ELF-1 (cell line): ENCODE measurements at regions not wholly inside any gene's neighbourhood (a gene's known extent, or its start where the extent isn't known, plus 50 kb on each side); places are given as distances from the start of the nearest gene placed in this dataset.
A peak's percentile ranks its signal among the peaks of the same experiment; 100 is the strongest.

Experiments
- DNase-seq: peaks from one replicate; pipeline ENCODE4 v3.0.0-alpha.2; 2016; ENCODE audit warnings: low read depth, low spot score

GRCh38 chr6:121999456-122000065, 399.9 kb upstream of the HSF2 start:
- DNase-seq: no peak

GRCh38 chr6:122005661-122006060, 393.8 kb upstream of the HSF2 start:
- DNase-seq: no peak

GRCh38 chr6:122007339-122007738, 392.1 kb upstream of the HSF2 start:
- DNase-seq: peak; percentile 10

GRCh38 chr6:122008101-122008999, 391.1 kb upstream of the HSF2 start:
- no peak for DNase-seq

- DNase-seq: no peak
These were observed 390.5 kb upstream of the HSF2 start for GRCh38 chr6:122009000-122009350.

- DNase-seq: no peak
These were observed 386.9 kb upstream of the HSF2 start for GRCh38 chr6:122012578-122012977.

GRCh38 chr6:122014961-122015360, 384.5 kb upstream of the HSF2 start:
- no peak for DNase-seq

- DNase-seq: no peak
These were observed 378.7 kb upstream of the HSF2 start for GRCh38 chr6:122020588-122021264.

GRCh38 chr6:122025104-122025503, 374.3 kb upstream of the HSF2 start:
- no peak for DNase-seq

- DNase-seq: no peak
These were observed 372.7 kb upstream of the HSF2 start for GRCh38 chr6:122026582-122027369.

GRCh38 chr6:122028933-122029522, 370.4 kb upstream of the HSF2 start:
- DNase-seq: peak; percentile 70

- DNase-seq: no peak
These were observed 365.8 kb upstream of the HSF2 start for GRCh38 chr6:122033564-122034181.

GRCh38 chr6:122035173-122035572, 364.3 kb upstream of the HSF2 start:
- DNase-seq: no peak

GRCh38 chr6:122040261-122040660, 359.2 kb upstream of the HSF2 start:
- DNase-seq: no peak

- DNase-seq: no peak
These were observed 357.1 kb upstream of the HSF2 start for GRCh38 chr6:122042380-122042779.

GRCh38 chr6:122042960-122043735, 356.3 kb upstream of the HSF2 start:
- no peak for DNase-seq

GRCh38 chr6:122048570-122048969, 350.9 kb upstream of the HSF2 start:
- no peak for DNase-seq

GRCh38 chr6:122049341-122049740, 350.1 kb upstream of the HSF2 start:
- no peak for DNase-seq

- no peak for DNase-seq
These were observed 349.2 kb upstream of the HSF2 start for GRCh38 chr6:122050242-122050755.

- no peak for DNase-seq
These were observed 347.0 kb upstream of the HSF2 start for GRCh38 chr6:122052346-122052900.
